ENCODE measurements at regions not wholly inside any gene's neighbourhood (a gene's known extent, or its start where the extent isn't known, plus 50 kb on each side); places are given as distances from the start of the nearest gene placed in this dataset.

DNA sequence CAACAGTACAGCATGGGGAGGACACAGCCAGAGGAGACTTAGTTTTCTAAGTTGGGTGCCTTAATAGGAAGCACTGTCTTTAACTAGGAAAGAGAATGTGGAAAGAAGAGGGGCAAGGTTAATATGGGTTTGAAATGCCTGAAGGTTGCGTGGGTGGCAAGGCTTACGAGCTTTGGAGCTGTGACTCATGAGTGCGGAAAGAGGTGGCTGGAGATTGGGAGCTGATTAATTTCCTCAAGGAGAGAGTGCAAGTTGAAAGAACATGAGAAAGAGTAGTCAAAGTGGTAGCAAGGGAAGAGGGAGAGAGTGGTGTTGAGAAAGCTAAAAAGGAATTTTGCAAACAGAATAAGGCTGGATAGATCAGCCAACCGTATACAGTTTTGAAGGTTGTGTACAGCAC, 157.5 kb upstream of the ADRA1D start:
- TF ChIP-seq, protein P1, sequence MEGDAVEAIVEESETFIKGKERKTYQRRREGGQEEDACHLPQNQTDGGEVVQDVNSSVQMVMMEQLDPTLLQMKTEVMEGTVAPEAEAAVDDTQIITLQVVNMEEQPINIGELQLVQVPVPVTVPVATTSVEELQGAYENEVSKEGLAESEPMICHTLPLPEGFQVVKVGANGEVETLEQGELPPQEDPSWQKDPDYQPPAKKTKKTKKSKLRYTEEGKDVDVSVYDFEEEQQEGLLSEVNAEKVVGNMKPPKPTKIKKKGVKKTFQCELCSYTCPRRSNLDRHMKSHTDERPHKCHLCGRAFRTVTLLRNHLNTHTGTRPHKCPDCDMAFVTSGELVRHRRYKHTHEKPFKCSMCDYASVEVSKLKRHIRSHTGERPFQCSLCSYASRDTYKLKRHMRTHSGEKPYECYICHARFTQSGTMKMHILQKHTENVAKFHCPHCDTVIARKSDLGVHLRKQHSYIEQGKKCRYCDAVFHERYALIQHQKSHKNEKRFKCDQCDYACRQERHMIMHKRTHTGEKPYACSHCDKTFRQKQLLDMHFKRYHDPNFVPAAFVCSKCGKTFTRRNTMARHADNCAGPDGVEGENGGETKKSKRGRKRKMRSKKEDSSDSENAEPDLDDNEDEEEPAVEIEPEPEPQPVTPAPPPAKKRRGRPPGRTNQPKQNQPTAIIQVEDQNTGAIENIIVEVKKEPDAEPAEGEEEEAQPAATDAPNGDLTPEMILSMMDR (conservative IDR thresholded peaks at IDR 0.05), result no peak
- H2AFZ ChIP-seq (ENCODE audit: low read length), result no peak overlapping the region
- no peaks in the 10 kb centered on the region for H4K20me1 ChIP-seq (ENCODE audit: control insufficient read depth, insufficient read depth, insufficient read length)
- H3T11ph ChIP-seq (ENCODE audit: low read length), result no peak overlapping the region
- WGBS (ENCODE audit: extremely low coverage, insufficient read length, low lambda C conversion rate), result no CpG with 5 or more reads among the region's 4 CpGs
- H3K4me2 ChIP-seq (ENCODE audit: insufficient read depth, insufficient read length, low read length), result no peak overlapping the region
- Mint-ChIP-seq H3K36me3 (ENCODE audit: insufficient read depth in 1 of 3, low read depth in 3 of 3) (no peaks in the 10 kb centered on the region), H3K27me3 (ENCODE audit: low read depth) (peaks cover 13% of the 10 kb centered on the region; the same call in 1 of the 2 replicates), H3K4me1 (no peaks in the 10 kb centered on the region), H3K9me3 (no peaks in the 10 kb centered on the region), H3K27ac (no peak overlapping the region), H3K4me3 (no peak overlapping the region)
- H2BK120ac ChIP-seq (ENCODE audit: low read depth, low read length, poor library complexity, severe bottlenecking), result no peak overlapping the region
- no peaks in the 10 kb centered on the region for H3K79me1 ChIP-seq (ENCODE audit: insufficient read depth, low read depth, low read length, poor library complexity, severe bottlenecking)
- no peak overlapping the region for H4K5ac ChIP-seq (ENCODE audit: insufficient read length, low read depth, low read length)
- H3K27ac ChIP-seq (ENCODE audit: insufficient read length, low read depth, low read length), result no peak overlapping the region
- no peak overlapping the region for H2BK5ac ChIP-seq (ENCODE audit: insufficient read length, low read length)
- H3K79me2 ChIP-seq (ENCODE audit: insufficient read depth, low read length), result no peaks in the 10 kb centered on the region
- no peak overlapping the region for H2AK5ac ChIP-seq (ENCODE audit: insufficient read length, low read length)
- H4K91ac ChIP-seq (ENCODE audit: insufficient read length, low read depth, low read length), result no peak overlapping the region
- H4K8ac ChIP-seq (replicated peaks; ENCODE audit: insufficient read length, low read depth, low read length), result no peak overlapping the region
- H3K9me3 ChIP-seq (ENCODE audit: control insufficient read depth, low read depth, low read length), result no peaks in the 10 kb centered on the region
- H3K18ac ChIP-seq (ENCODE audit: insufficient read length, low read depth, low read length), result no peak overlapping the region
- H3K23ac ChIP-seq (ENCODE audit: insufficient read length, low read depth, low read length), result no peak overlapping the region
- no peak overlapping the region for H3K14ac ChIP-seq (ENCODE audit: insufficient read depth, low read length)
- no peak overlapping the region for H3K9ac ChIP-seq (ENCODE audit: extremely low read depth, insufficient read length, low read length)
- H3K4me1 ChIP-seq (ENCODE audit: insufficient read depth, low read length), result no peaks in the 10 kb centered on the region
- H3K23me2 ChIP-seq (ENCODE audit: insufficient read length, low read depth, low read length, poor library complexity, severe bottlenecking), result no peaks in the 10 kb centered on the region
- no peak overlapping the region for H3K56ac ChIP-seq (ENCODE audit: insufficient read length, low read depth, low read length)
- H2BK12ac ChIP-seq (ENCODE audit: insufficient read length, low read depth, low read length), result no peak overlapping the region
- no peak overlapping the region for H3K4ac ChIP-seq (ENCODE audit: low read depth, low read length)
- no peak overlapping the region for H2BK15ac ChIP-seq (ENCODE audit: low read depth, low read length)
- H3K27me3 ChIP-seq (ENCODE audit: insufficient read depth, low read length), result no peaks in the 10 kb centered on the region; the same call in 1 of the 2 replicates
- H2BK20ac ChIP-seq (ENCODE audit: low read depth, low read length, poor library complexity, severe bottlenecking), result no peak overlapping the region
- no peak for DNase-seq

All from H9 (cell line).